ENCODE measurements at regions not wholly inside any gene's neighbourhood (a gene's known extent, or its start where the extent isn't known, plus 50 kb on each side); places are given as distances from the start of the nearest gene placed in this dataset.

GRCh38 chr4:38367642-38368174, 296.3 kb upstream of the KLF3 start:
- H3K27me3 ChIP-seq (ENCODE audit: control insufficient read depth in 1 of 2, insufficient read depth in 2 of 2, low read length in 2 of 2) = no peaks in the 10 kb centered on the region
- H3K4me1 ChIP-seq (ENCODE audit: control insufficient read depth in 1 of 2, insufficient read depth in 2 of 2, low read length in 2 of 2) = peaks cover 6 to 8% of the 10 kb centered on the region in 2 donors
- H3K4me3 ChIP-seq (ENCODE audit: low read depth in 1 of 2, low read length in 2 of 2) = no peak overlapping the region
- H3K9ac ChIP-seq (ENCODE audit: low read depth in 1 of 2, low read length in 2 of 2) = no peak overlapping the region
- no peaks in the 10 kb centered on the region for H3K36me3 ChIP-seq (ENCODE audit: control insufficient read depth in 1 of 2, insufficient read depth in 2 of 2, low read length in 2 of 2)
- H3K27ac ChIP-seq (ENCODE audit: low read depth, low read length) = no peak overlapping the region
- H3K9me3 ChIP-seq (ENCODE audit: control insufficient read depth in 1 of 2, low read length in 2 of 2) = no peaks in the 10 kb centered on the region

GRCh38 chr4:38368613-38369012, 295.4 kb upstream of the KLF3 start:
- no peaks in the 10 kb centered on the region for H3K27me3 ChIP-seq (ENCODE audit: control insufficient read depth in 1 of 2, insufficient read depth in 2 of 2, low read length in 2 of 2)
- H3K36me3 ChIP-seq (ENCODE audit: control insufficient read depth in 1 of 2, insufficient read depth in 2 of 2, low read length in 2 of 2) = no peaks in the 10 kb centered on the region
- H3K9me3 ChIP-seq (ENCODE audit: control insufficient read depth in 1 of 2, low read length in 2 of 2) = no peaks in the 10 kb centered on the region
- no peak overlapping the region for H3K4me3 ChIP-seq (ENCODE audit: low read depth in 1 of 2, low read length in 2 of 2)
- no peak overlapping the region for H3K9ac ChIP-seq (ENCODE audit: low read depth in 1 of 2, low read length in 2 of 2)
- peaks cover 6 to 8% of the 10 kb centered on the region in 2 donors for H3K4me1 ChIP-seq (ENCODE audit: control insufficient read depth in 1 of 2, insufficient read depth in 2 of 2, low read length in 2 of 2)
- no peak overlapping the region for H3K27ac ChIP-seq (ENCODE audit: low read depth, low read length)

- Histone ChIP-seq H3K27ac (ENCODE audit: low read depth, low read length) (no peak overlapping the region), H3K36me3 (ENCODE audit: control insufficient read depth in 1 of 2, insufficient read depth in 2 of 2, low read length in 2 of 2) (no peaks in the 10 kb centered on the region), H3K27me3 (ENCODE audit: control insufficient read depth in 1 of 2, insufficient read depth in 2 of 2, low read length in 2 of 2) (no peaks in the 10 kb centered on the region), H3K9me3 (ENCODE audit: control insufficient read depth in 1 of 2, low read length in 2 of 2) (no peaks in the 10 kb centered on the region), H3K9ac (ENCODE audit: low read depth in 1 of 2, low read length in 2 of 2) (no peak overlapping the region), H3K4me3 (ENCODE audit: low read depth in 1 of 2, low read length in 2 of 2) (no peak overlapping the region), H3K4me1 (ENCODE audit: control insufficient read depth in 1 of 2, insufficient read depth in 2 of 2, low read length in 2 of 2) (peaks cover 0 to under 1% of the 10 kb centered on the region in 2 donors)
Measured at GRCh38 chr4:38371391-38371851, 292.6 kb upstream of the KLF3 start.

DNA sequence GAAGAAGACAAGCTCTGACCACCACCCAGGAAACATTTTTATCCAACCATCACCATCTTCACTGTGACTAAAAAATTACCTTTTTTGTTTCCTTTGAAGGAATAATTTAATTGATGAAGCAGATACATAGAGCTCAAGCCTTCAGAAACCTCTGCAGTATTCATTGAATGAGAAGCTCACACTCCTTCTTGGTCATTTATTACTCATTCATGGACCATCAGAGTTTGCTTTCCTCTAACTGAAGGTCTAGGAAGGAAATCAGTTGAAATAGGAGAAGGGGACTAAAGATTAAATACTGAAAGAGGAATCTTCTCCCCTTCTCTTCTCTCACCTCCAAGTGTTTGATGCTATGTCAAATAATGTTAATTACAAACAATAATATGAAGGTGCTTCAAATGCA, 290.6 kb upstream of the KLF3 start:
- Histone ChIP-seq H3K4me3 (ENCODE audit: low read depth in 1 of 2, low read length in 2 of 2) (no peak overlapping the region), H3K36me3 (ENCODE audit: control insufficient read depth in 1 of 2, insufficient read depth in 2 of 2, low read length in 2 of 2) (no peaks in the 10 kb centered on the region), H3K27me3 (ENCODE audit: control insufficient read depth in 1 of 2, insufficient read depth in 2 of 2, low read length in 2 of 2) (no peaks in the 10 kb centered on the region), H3K9ac (ENCODE audit: low read depth in 1 of 2, low read length in 2 of 2) (no peak overlapping the region), H3K27ac (ENCODE audit: low read depth, low read length) (no peak overlapping the region), H3K9me3 (ENCODE audit: control insufficient read depth in 1 of 2, low read length in 2 of 2) (no peaks in the 10 kb centered on the region), H3K4me1 (ENCODE audit: control insufficient read depth in 1 of 2, insufficient read depth in 2 of 2, low read length in 2 of 2) (no peaks in the 10 kb centered on the region)

GRCh38 chr4:38377195-38377594, 286.8 kb upstream of the KLF3 start:
- Histone ChIP-seq H3K9me3 (ENCODE audit: control insufficient read depth in 1 of 2, low read length in 2 of 2) (no peaks in the 10 kb centered on the region), H3K9ac (ENCODE audit: low read depth in 1 of 2, low read length in 2 of 2) (no peak overlapping the region)

DNA sequence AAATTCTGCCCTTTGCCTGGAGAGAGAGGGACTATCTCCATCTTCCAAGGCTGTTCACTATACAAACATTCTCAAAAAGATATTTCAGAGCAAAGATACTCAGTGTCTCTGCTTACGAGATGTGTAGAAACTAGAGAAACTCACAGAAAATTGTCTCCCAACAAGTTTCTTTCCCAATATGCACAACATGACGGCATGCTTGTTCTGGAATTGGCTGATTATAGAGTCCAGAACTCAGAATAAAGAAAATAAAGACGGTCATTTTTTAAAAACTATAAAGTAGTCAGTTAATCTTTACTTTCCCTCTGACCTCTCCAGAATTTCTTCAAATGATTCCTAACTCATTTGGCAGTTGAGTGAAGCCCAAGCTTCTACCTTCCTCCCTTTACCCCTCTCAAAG, 285.5 kb upstream of the KLF3 start:
- H3K27me3 ChIP-seq (ENCODE audit: control insufficient read depth in 1 of 2, insufficient read depth in 2 of 2, low read length in 2 of 2) = no peaks in the 10 kb centered on the region
- no peak overlapping the region for H3K4me3 ChIP-seq (ENCODE audit: low read depth in 1 of 2, low read length in 2 of 2)
- no peak overlapping the region for H3K9ac ChIP-seq (ENCODE audit: low read depth in 1 of 2, low read length in 2 of 2)
- no peak overlapping the region for H3K27ac ChIP-seq (ENCODE audit: low read depth, low read length)
- no peaks in the 10 kb centered on the region for H3K36me3 ChIP-seq (ENCODE audit: control insufficient read depth in 1 of 2, insufficient read depth in 2 of 2, low read length in 2 of 2)
- H3K4me1 ChIP-seq (ENCODE audit: control insufficient read depth in 1 of 2, insufficient read depth in 2 of 2, low read length in 2 of 2) = peaks cover 4 to 5% of the 10 kb centered on the region in 2 donors
- H3K9me3 ChIP-seq (ENCODE audit: control insufficient read depth in 1 of 2, low read length in 2 of 2) = no peaks in the 10 kb centered on the region

More at GRCh38 chr4:38377195-38377594, 286.8 kb upstream of the KLF3 start:
- no peaks in the 10 kb centered on the region for H3K27me3 ChIP-seq (ENCODE audit: control insufficient read depth in 1 of 2, insufficient read depth in 2 of 2, low read length in 2 of 2)
- no peak overlapping the region for H3K4me3 ChIP-seq (ENCODE audit: low read depth in 1 of 2, low read length in 2 of 2)
- no peaks in the 10 kb centered on the region for H3K36me3 ChIP-seq (ENCODE audit: control insufficient read depth in 1 of 2, insufficient read depth in 2 of 2, low read length in 2 of 2)
- H3K4me1 ChIP-seq (ENCODE audit: control insufficient read depth in 1 of 2, insufficient read depth in 2 of 2, low read length in 2 of 2) = no peaks in the 10 kb centered on the region
- H3K27ac ChIP-seq (ENCODE audit: low read depth, low read length) = no peak overlapping the region

DNA sequence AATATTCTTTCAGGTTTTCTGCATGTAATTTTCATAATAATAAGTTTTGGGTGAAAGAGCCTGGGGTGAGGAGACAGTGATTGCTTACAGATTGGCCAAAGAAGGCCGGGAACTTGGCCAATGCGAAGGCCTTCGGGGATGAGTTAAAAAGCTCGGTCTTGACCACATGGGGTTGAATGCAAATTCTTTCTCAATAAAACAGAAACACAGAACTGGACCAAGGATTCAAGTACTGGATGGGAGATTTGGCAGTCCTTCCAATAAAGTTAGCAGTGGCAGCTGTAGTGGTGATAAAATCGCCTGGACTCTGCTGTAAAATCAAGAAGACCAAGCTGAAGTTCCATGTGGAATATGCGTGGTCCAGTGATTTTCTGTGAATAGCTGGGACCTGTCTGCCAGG, 282.2 kb upstream of the KLF3 start:
- no peak overlapping the region for H3K9ac ChIP-seq (ENCODE audit: low read depth in 1 of 2, low read length in 2 of 2)
- H3K36me3 ChIP-seq (ENCODE audit: control insufficient read depth in 1 of 2, insufficient read depth in 2 of 2, low read length in 2 of 2) = no peaks in the 10 kb centered on the region
- H3K4me1 ChIP-seq (ENCODE audit: control insufficient read depth in 1 of 2, insufficient read depth in 2 of 2, low read length in 2 of 2) = peaks cover 23 to 31% of the 10 kb centered on the region in 2 donors
- no peak overlapping the region for H3K4me3 ChIP-seq (ENCODE audit: low read depth in 1 of 2, low read length in 2 of 2)
- no peaks in the 10 kb centered on the region for H3K9me3 ChIP-seq (ENCODE audit: control insufficient read depth in 1 of 2, low read length in 2 of 2)
- H3K27me3 ChIP-seq (ENCODE audit: control insufficient read depth in 1 of 2, insufficient read depth in 2 of 2, low read length in 2 of 2) = no peaks in the 10 kb centered on the region
- no peak overlapping the region for H3K27ac ChIP-seq (ENCODE audit: low read depth, low read length)

DNA sequence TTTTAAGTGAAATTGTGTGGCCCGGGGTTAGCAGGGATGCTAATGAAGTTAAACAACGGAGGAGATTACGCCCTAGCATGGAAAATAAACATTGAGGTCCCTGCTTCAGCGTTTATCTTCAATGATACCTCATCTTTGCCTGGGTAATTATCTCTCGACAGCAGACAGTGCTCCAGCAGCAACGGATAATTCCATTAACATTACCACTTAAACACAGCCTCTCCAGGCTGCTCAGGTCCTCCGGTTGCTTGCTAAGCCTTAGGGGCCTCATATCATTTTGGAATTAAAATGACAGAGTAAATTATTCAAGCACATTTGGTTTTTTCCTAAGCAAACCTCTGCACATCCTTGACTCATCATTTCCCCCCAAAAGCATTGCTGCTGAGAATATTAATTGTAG, 281.5 kb upstream of the KLF3 start:
- Histone ChIP-seq H3K9ac (ENCODE audit: low read depth in 1 of 2, low read length in 2 of 2) (no peak overlapping the region), H3K4me3 (ENCODE audit: low read depth in 1 of 2, low read length in 2 of 2) (no peak overlapping the region), H3K36me3 (ENCODE audit: control insufficient read depth in 1 of 2, insufficient read depth in 2 of 2, low read length in 2 of 2) (no peaks in the 10 kb centered on the region), H3K4me1 (ENCODE audit: control insufficient read depth in 1 of 2, insufficient read depth in 2 of 2, low read length in 2 of 2) (peaks cover 30 to 37% of the 10 kb centered on the region in 2 donors), H3K27me3 (ENCODE audit: control insufficient read depth in 1 of 2, insufficient read depth in 2 of 2, low read length in 2 of 2) (no peaks in the 10 kb centered on the region), H3K9me3 (ENCODE audit: control insufficient read depth in 1 of 2, low read length in 2 of 2) (no peaks in the 10 kb centered on the region), H3K27ac (ENCODE audit: low read depth, low read length) (no peak overlapping the region)

DNA sequence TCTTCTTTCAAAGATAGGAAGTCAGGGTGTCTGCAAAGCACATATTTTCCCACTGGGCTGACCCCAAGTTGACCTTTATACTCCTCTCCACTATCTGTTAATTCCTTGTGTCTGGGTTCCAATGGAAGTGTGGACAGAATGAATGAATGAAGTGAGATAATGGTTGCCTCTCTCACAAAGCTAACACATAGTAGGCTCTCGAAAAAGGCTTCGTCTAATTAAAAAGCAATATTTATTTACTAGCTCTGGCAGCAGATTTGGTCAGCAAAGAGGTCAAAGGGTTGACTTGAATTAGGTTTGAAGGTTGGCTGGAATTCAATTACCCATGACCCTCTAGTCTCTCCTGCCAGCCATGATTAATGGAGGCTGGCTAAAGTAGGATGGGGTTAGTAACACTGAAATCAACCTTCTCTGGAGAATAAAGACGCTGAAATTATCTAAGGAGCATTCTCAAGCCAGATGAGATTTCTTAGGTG, 280.3 kb upstream of the KLF3 start:
- Histone ChIP-seq H3K4me1 (ENCODE audit: control insufficient read depth in 1 of 2, insufficient read depth in 2 of 2, low read length in 2 of 2) (peaks cover 36 to 37% of the 10 kb centered on the region in 2 donors), H3K9ac (ENCODE audit: low read depth in 1 of 2, low read length in 2 of 2) (no peak overlapping the region), H3K36me3 (ENCODE audit: control insufficient read depth in 1 of 2, insufficient read depth in 2 of 2, low read length in 2 of 2) (no peaks in the 10 kb centered on the region), H3K9me3 (ENCODE audit: control insufficient read depth in 1 of 2, low read length in 2 of 2) (no peaks in the 10 kb centered on the region), H3K27ac (ENCODE audit: low read depth, low read length) (no peak overlapping the region), H3K4me3 (ENCODE audit: low read depth in 1 of 2, low read length in 2 of 2) (no peak overlapping the region), H3K27me3 (ENCODE audit: control insufficient read depth in 1 of 2, insufficient read depth in 2 of 2, low read length in 2 of 2) (no peaks in the 10 kb centered on the region)

DNA sequence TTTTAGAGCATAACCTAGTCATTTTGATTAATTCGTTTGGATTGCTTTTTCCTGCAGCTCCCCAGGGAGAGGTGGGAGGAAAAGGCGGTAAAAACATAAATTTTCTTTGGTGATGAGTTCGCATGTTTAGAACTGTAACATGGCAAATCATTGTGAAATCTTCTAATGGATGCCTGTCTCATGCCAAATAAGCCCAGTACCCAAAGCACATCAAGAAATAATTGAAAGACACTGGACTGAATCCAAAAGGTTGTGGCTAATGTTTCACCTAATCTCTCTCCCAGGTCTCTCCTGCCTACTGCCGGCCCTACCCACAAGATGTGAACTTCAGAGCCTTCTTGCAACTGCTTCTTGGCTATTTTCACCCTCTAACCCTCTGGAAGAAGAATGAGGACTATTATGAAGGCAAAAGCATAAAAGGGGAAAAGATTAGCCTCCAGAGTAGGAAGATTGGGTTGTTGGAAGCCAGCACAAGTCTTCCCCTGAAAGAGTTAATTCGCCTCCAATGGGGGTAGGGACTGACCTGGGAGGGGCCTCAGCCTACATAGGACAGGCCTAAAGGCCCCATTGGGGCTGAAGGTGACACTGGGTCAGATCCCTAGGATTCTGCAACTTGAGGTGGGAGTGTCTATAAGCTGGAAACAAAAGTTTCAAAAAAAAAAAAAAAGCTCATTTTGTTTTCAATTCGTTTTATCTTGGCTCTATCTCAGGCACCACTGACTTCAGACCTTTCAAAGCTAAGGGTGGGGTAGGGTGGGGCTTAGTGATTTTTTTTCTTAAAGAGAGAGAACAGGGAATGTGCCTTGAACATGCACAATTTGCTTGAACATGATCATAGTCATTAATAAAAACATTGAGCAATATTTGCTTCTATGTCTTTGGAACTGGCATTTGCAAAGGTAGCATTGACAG, 278.6 kb upstream of the KLF3 start:
- no peaks in the 10 kb centered on the region for H3K27me3 ChIP-seq (ENCODE audit: control insufficient read depth in 1 of 2, insufficient read depth in 2 of 2, low read length in 2 of 2)
- peaks cover 36 to 37% of the 10 kb centered on the region in 2 donors for H3K4me1 ChIP-seq (ENCODE audit: control insufficient read depth in 1 of 2, insufficient read depth in 2 of 2, low read length in 2 of 2)
- peak overlapping the region in 1 of 2 donors; percentile 19 for H3K9ac ChIP-seq (ENCODE audit: low read depth in 1 of 2, low read length in 2 of 2)
- H3K27ac ChIP-seq (ENCODE audit: low read depth, low read length) = peak overlapping the region; percentile 80
- H3K4me3 ChIP-seq (ENCODE audit: low read depth in 1 of 2, low read length in 2 of 2) = no peak overlapping the region
- no peaks in the 10 kb centered on the region for H3K9me3 ChIP-seq (ENCODE audit: control insufficient read depth in 1 of 2, low read length in 2 of 2)
- no peaks in the 10 kb centered on the region for H3K36me3 ChIP-seq (ENCODE audit: control insufficient read depth in 1 of 2, insufficient read depth in 2 of 2, low read length in 2 of 2)
